GM23338 (cell line): ENCODE measurements at regions not wholly inside any gene's neighbourhood (a gene's known extent, or its start where the extent isn't known, plus 50 kb on each side); places are given as distances from the start of the nearest gene placed in this dataset.

ENCODE experiments used
- ATAC-seq: fragments of 200-7000 bp; cut with Tn5 transposase; 3 replicates; pipeline ENCODE4 v1.9.1; 2020
- DNase-seq: peaks from one replicate; pipeline ENCODE4 v3.0.0-alpha.2; 2015; ENCODE audit warnings: low spot score
- H2AFZ ChIP-seq: fragments of 200-600 bp; sonication (generic); 2 replicates; pipeline ENCODE4 v1.8.0; 2016; ENCODE audit warnings: antibody characterized with exemption, mild to moderate bottlenecking, moderate library complexity
- H3F3A ChIP-seq: fragments of 200-600 bp; sonication (generic); replicated peaks from 2 replicates; pipeline ENCODE4 v1.8.0; 2017; ENCODE audit warnings: antibody characterized with exemption, mixed run types, low read depth
- H3K27ac ChIP-seq: fragments of 200-600 bp; sonication (generic); 2 replicates; pipeline ENCODE4 v1.6.1; 2016; ENCODE audit warnings: low read depth
- H3K27me3 ChIP-seq: fragments of 200-600 bp; sonication (generic); 2 replicates; pipeline ENCODE4 v1.8.0; 2016; ENCODE audit warnings: mild to moderate bottlenecking, mixed run types, moderate library complexity; ENCODE audit not compliant: insufficient read depth
- H3K36me3 ChIP-seq: fragments of 200-600 bp; sonication (generic); 2 replicates; pipeline ENCODE4 v1.8.0; 2016; ENCODE audit warnings: mild to moderate bottlenecking; ENCODE audit not compliant: insufficient read depth
- H3K4me1 ChIP-seq: fragments of 200-600 bp; sonication (generic); 2 replicates; pipeline ENCODE4 v1.8.0; 2016; ENCODE audit warnings: mild to moderate bottlenecking, moderate library complexity; ENCODE audit not compliant: insufficient read depth
- H3K4me2 ChIP-seq: fragments of 200-600 bp; sonication (generic); 2 replicates; pipeline ENCODE4 v1.7.1; 2017; ENCODE audit warnings: mixed run types
- H3K4me3 ChIP-seq: fragments of 200-600 bp; sonication (generic); 2 replicates; pipeline ENCODE4 v1.6.1; 2016; ENCODE audit warnings: mixed run types
- H3K79me2 ChIP-seq: fragments of 200-600 bp; sonication (generic); replicated peaks from 2 replicates; pipeline ENCODE4 v1.8.0; 2017; ENCODE audit warnings: mild to moderate bottlenecking; ENCODE audit not compliant: insufficient read depth
- H3K9me2 ChIP-seq: fragments of 200-600 bp; sonication (generic); 2 replicates; pipeline ENCODE4 v1.8.0; 2017; ENCODE audit not compliant: insufficient read depth
- H4K20me1 ChIP-seq: fragments of 200-600 bp; sonication (generic); replicated peaks from 2 replicates; pipeline ENCODE4 v1.8.0; 2017; ENCODE audit warnings: mild to moderate bottlenecking; ENCODE audit not compliant: insufficient read depth
- H3K27ac Mint-ChIP-seq: 2 replicates; pipeline ENCODE4 v1.8.0; 2020; ENCODE audit warnings: inconsistent platforms, mild to moderate bottlenecking, moderate library complexity, mixed read lengths
- H3K27me3 Mint-ChIP-seq: 3 replicates; pipeline ENCODE4 v1.8.0; 2022; ENCODE audit warnings: low read depth, mild to moderate bottlenecking, moderate library complexity, mixed read lengths, inconsistent platforms; ENCODE audit not compliant: insufficient read depth, poor library complexity
- H3K36me3 Mint-ChIP-seq: 3 replicates; pipeline ENCODE4 v1.8.0; 2021; ENCODE audit warnings: low read depth, mild to moderate bottlenecking, inconsistent platforms, moderate library complexity, mixed read lengths
- H3K4me1 Mint-ChIP-seq: 3 replicates; pipeline ENCODE4 v1.8.0; 2020; ENCODE audit warnings: mild to moderate bottlenecking, inconsistent platforms, mixed read lengths
- H3K4me3 Mint-ChIP-seq: 3 replicates; pipeline ENCODE4 v1.8.0; 2021; ENCODE audit warnings: moderate library complexity, mild to moderate bottlenecking, inconsistent platforms, mixed read lengths
- H3K9me3 Mint-ChIP-seq: 3 replicates; pipeline ENCODE4 v1.8.0; 2020; ENCODE audit warnings: moderate library complexity, mild to moderate bottlenecking, inconsistent platforms, mixed read lengths
- CREB1 ChIP-seq: fragments of 250-450 bp; sonication (Bioruptor Pico); IDR thresholded peaks from 2 replicates; pipeline ENCODE4 v1.5.0; 2020; ENCODE audit warnings: low read depth, mild to moderate bottlenecking, moderate library complexity
- EZH2 ChIP-seq: fragments of 200-600 bp; sonication (generic); IDR thresholded peaks from one replicate; pipeline ENCODE4 v1.8.0; 2017; ENCODE audit warnings: antibody characterized with exemption, mild to moderate bottlenecking, low read depth; ENCODE audit not compliant: unreplicated experiment
- JUNB ChIP-seq: IDR thresholded peaks from one replicate; pipeline ENCODE4 v1.6.1; 2016; ENCODE audit warnings: antibody characterized with exemption; ENCODE audit not compliant: unreplicated experiment
- POLR2AphosphoS5 ChIP-seq: IDR thresholded peaks from 2 replicates; pipeline ENCODE4 v1.6.1; 2016; ENCODE audit warnings: antibody characterized with exemption, low read depth
- REST ChIP-seq: IDR thresholded peaks from one replicate; pipeline ENCODE4 v1.6.1; 2018; ENCODE audit warnings: antibody characterized with exemption; ENCODE audit not compliant: unreplicated experiment
- STAT1 ChIP-seq: IDR thresholded peaks from one replicate; pipeline ENCODE4 v1.6.1; 2016; ENCODE audit warnings: antibody characterized with exemption; ENCODE audit not compliant: unreplicated experiment
- ZNF114 ChIP-seq: fragments of 250-450 bp; sonication (Bioruptor Pico); IDR thresholded peaks from 2 replicates; pipeline ENCODE4 v1.5.0; 2020; ENCODE audit warnings: mild to moderate bottlenecking, moderate library complexity
- ZNF462 ChIP-seq: fragments of 250-450 bp; sonication (Bioruptor Pico); IDR thresholded peaks from 2 replicates; pipeline ENCODE4 v1.5.0; 2020; ENCODE audit warnings: mild to moderate bottlenecking, moderate library complexity

DNA sequence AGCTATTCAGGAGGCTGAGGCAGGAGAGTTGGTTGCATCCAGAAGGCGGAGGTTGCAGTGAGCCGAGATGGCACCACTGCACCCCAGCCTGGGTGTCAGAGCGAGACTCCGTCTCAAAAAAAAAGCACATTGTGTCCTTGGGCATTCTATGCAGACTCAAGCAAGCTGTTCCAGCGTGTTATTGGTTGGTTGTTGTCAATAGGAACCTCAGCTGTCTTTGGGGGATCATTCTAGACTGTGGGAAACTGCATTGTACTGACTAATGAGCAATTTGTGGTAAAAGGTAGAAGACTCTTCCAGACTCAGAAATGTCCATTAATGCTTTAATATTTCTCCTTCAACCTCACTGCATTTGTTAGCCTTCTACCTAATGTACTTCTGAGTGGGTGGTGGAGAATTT lies 379.5 kb upstream of the GRAMD2B start:
- no peak for TF ChIP-seq ZNF114 (CRISPR knock-in tag)
- no peaks in the 10 kb centered on the region for H3K9me3 Mint-ChIP-seq
- H3K27ac Mint-ChIP-seq, result no peak overlapping the region; the same call in 1 of the 2 replicates
- no peaks in the 10 kb centered on the region for H3K36me3 ChIP-seq
- H3K4me3 ChIP-seq, result no peak overlapping the region
- H3F3A ChIP-seq, result no peaks in the 10 kb centered on the region
- peaks cover 2% of the 10 kb centered on the region for H3K27me3 Mint-ChIP-seq
- H3K4me1 ChIP-seq, result peaks cover 24% of the 10 kb centered on the region
- no peaks in the 10 kb centered on the region for H4K20me1 ChIP-seq
- no peak overlapping the region for H3K4me2 ChIP-seq
- H3K36me3 Mint-ChIP-seq, result no peaks in the 10 kb centered on the region
- peaks cover 26% of the 10 kb centered on the region for H3K4me1 Mint-ChIP-seq
- no peaks in the 10 kb centered on the region for H3K79me2 ChIP-seq
- no peaks in the 10 kb centered on the region for H3K27me3 ChIP-seq
- ATAC-seq (no peak), DNase-seq (no peak)
- H3K9me2 ChIP-seq, result no peaks in the 10 kb centered on the region; the same call in 1 of the 2 replicates
- H3K4me3 Mint-ChIP-seq, result no peak overlapping the region
- H3K27ac ChIP-seq, result no peak overlapping the region
- no peak overlapping the region for H2AFZ ChIP-seq

GRCh38 chr5:126044111-126044668 lies 379.0 kb upstream of the GRAMD2B start:
- no peak overlapping the region; the same call in 1 of the 2 replicates for H3K27ac Mint-ChIP-seq

More at GRCh38 chr5:126044111-126044668, 379.0 kb upstream of the GRAMD2B start:
- DNase-seq (no peak), ATAC-seq (no peak)
- Histone ChIP-seq H3F3A (no peaks in the 10 kb centered on the region), H3K4me3 (no peak overlapping the region), H3K4me2 (no peak overlapping the region), H3K4me1 (peaks cover 19% of the 10 kb centered on the region), H3K36me3 (no peaks in the 10 kb centered on the region), H3K27ac (no peak overlapping the region), H2AFZ (no peak overlapping the region), H3K27me3 (no peaks in the 10 kb centered on the region), H3K79me2 (no peaks in the 10 kb centered on the region), H4K20me1 (no peaks in the 10 kb centered on the region), H3K9me2 (no peaks in the 10 kb centered on the region; the same call in 1 of the 2 replicates)
- Mint-ChIP-seq H3K27me3 (peaks cover 2% of the 10 kb centered on the region), H3K36me3 (no peaks in the 10 kb centered on the region), H3K4me1 (peaks cover 21% of the 10 kb centered on the region), H3K4me3 (no peak overlapping the region), H3K9me3 (no peaks in the 10 kb centered on the region)
- no peak for TF ChIP-seq ZNF114 (CRISPR knock-in tag)
- TF ChIP-seq ZNF462 (CRISPR knock-in tag), result no peak
- no peak for TF ChIP-seq CREB1 (CRISPR knock-in tag)
- no peak for TF ChIP-seq EZH2
- no peak for TF ChIP-seq REST
- no peak for TF ChIP-seq JUNB
- no peak for TF ChIP-seq POLR2AphosphoS5
- no peak for TF ChIP-seq STAT1
